ENCODE measurements at regions not wholly inside any gene's neighbourhood (a gene's known extent, or its start where the extent isn't known, plus 50 kb on each side); places are given as distances from the start of the nearest gene placed in this dataset.

- Histone ChIP-seq H2BK15ac (ENCODE audit: low read depth, poor library complexity, severe bottlenecking) (no peak overlapping the region), H3K27me3 (ENCODE audit: control insufficient read depth in 1 of 2, insufficient read depth in 1 of 2, low read length in 2 of 2) (no peaks in the 10 kb centered on the region), H3K14ac (ENCODE audit: low read length in 2 of 2) (no peak overlapping the region), H4K91ac (ENCODE audit: low read length) (no peak overlapping the region), H2AFZ (ENCODE audit: low read depth, low read length) (no peak overlapping the region), H2BK12ac (ENCODE audit: low read length in 2 of 2) (no peak overlapping the region), H3K9me3 (ENCODE audit: control insufficient read depth, low read length) (no peaks in the 10 kb centered on the region), H3K4me3 (ENCODE audit: insufficient read depth in 1 of 2, low read depth in 1 of 2, low read length in 2 of 2) (no peak overlapping the region), H2BK120ac (ENCODE audit: low read depth, low read length) (no peak overlapping the region), H2AK5ac (ENCODE audit: low read length, severe bottlenecking) (no peak overlapping the region), H3K18ac (ENCODE audit: low read depth in 1 of 2, low read length in 2 of 2) (no peak overlapping the region), H3K79me1 (replicated peaks; ENCODE audit: low read length, poor library complexity, severe bottlenecking) (no peaks in the 10 kb centered on the region), H3K4ac (ENCODE audit: low read depth in 1 of 2, low read length in 2 of 2) (no peak overlapping the region), H2BK5ac (ENCODE audit: low read depth, low read length, poor library complexity, severe bottlenecking) (no peak overlapping the region), H3K27ac (ENCODE audit: low read length, poor library complexity, severe bottlenecking) (no peak overlapping the region), H3K36me3 (ENCODE audit: control insufficient read depth in 1 of 2, insufficient read depth in 2 of 2, low read depth in 1 of 2, low read length in 2 of 2) (no peaks in the 10 kb centered on the region), H3K4me1 (ENCODE audit: control insufficient read depth, insufficient read depth, low read depth, low read length) (no peaks in the 10 kb centered on the region), H4K8ac (ENCODE audit: low read length) (no peak overlapping the region), H3K9ac (ENCODE audit: low read length) (no peak overlapping the region), H3K4me2 (ENCODE audit: low read length, poor library complexity, severe bottlenecking) (no peak overlapping the region), H3K23ac (ENCODE audit: low read length in 2 of 2) (no peak overlapping the region)
- no peak for DNase-seq
- WGBS, result 71% methylated on average over 2 of the region's 2 CpGs
Observed at GRCh38 chr3:18224426-18224825, 200.7 kb downstream of the SATB1 start.

DNA sequence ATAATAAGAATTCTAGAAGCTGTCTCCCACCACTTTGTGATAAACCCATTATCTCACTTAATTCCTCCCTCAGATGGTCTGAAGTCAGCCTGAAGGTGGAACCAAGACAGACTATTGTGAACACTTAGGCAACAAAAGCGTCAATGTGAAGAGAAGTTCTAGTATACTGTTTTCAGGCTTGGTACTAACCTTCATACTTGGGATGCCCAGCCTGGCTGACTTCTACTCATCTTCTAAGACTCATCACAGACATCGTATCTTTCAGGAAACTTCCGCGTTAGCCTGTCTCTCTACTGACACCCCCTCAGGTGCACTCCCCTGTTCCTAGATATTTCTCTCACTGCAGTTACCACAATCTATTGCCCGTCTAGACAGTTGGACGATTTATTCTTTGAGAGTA, 201.2 kb downstream of the SATB1 start:
- no peak overlapping the region for H3K27ac ChIP-seq (ENCODE audit: low read length, poor library complexity, severe bottlenecking)
- DNase-seq, result no peak
- H3K18ac ChIP-seq (ENCODE audit: low read depth in 1 of 2, low read length in 2 of 2), result no peak overlapping the region
- no peak overlapping the region for H3K14ac ChIP-seq (ENCODE audit: low read length in 2 of 2)
- H3K4ac ChIP-seq (ENCODE audit: low read depth in 1 of 2, low read length in 2 of 2), result no peak overlapping the region
- H2BK12ac ChIP-seq (ENCODE audit: low read length in 2 of 2), result no peak overlapping the region
- H4K8ac ChIP-seq (ENCODE audit: low read length), result no peak overlapping the region
- no peak overlapping the region for H2AFZ ChIP-seq (ENCODE audit: low read depth, low read length)
- H3K9ac ChIP-seq (ENCODE audit: low read length), result no peak overlapping the region
- no peak overlapping the region for H3K4me3 ChIP-seq (ENCODE audit: insufficient read depth in 1 of 2, low read depth in 1 of 2, low read length in 2 of 2)
- no peaks in the 10 kb centered on the region for H3K27me3 ChIP-seq (ENCODE audit: control insufficient read depth in 1 of 2, insufficient read depth in 1 of 2, low read length in 2 of 2)
- no peak overlapping the region for H2BK120ac ChIP-seq (ENCODE audit: low read depth, low read length)
- H3K79me1 ChIP-seq (replicated peaks; ENCODE audit: low read length, poor library complexity, severe bottlenecking), result no peaks in the 10 kb centered on the region
- no peaks in the 10 kb centered on the region for H3K9me3 ChIP-seq (ENCODE audit: control insufficient read depth, low read length)
- no peak overlapping the region for H2BK15ac ChIP-seq (ENCODE audit: low read depth, poor library complexity, severe bottlenecking)
- H3K36me3 ChIP-seq (ENCODE audit: control insufficient read depth in 1 of 2, insufficient read depth in 2 of 2, low read depth in 1 of 2, low read length in 2 of 2), result no peaks in the 10 kb centered on the region
- no peak overlapping the region for H4K91ac ChIP-seq (ENCODE audit: low read length)
- no peak overlapping the region for H3K23ac ChIP-seq (ENCODE audit: low read length in 2 of 2)
- H3K4me1 ChIP-seq (ENCODE audit: control insufficient read depth, insufficient read depth, low read depth, low read length), result no peaks in the 10 kb centered on the region
- WGBS, result 95% methylated on average over 6 of the region's 6 CpGs
- no peak overlapping the region for H2BK5ac ChIP-seq (ENCODE audit: low read depth, low read length, poor library complexity, severe bottlenecking)
- no peak overlapping the region for H3K4me2 ChIP-seq (ENCODE audit: low read length, poor library complexity, severe bottlenecking)
- H2AK5ac ChIP-seq (ENCODE audit: low read length, severe bottlenecking), result no peak overlapping the region

- Histone ChIP-seq H3K14ac (ENCODE audit: low read length in 2 of 2) (no peak overlapping the region), H2AFZ (ENCODE audit: low read depth, low read length) (no peak overlapping the region), H4K91ac (ENCODE audit: low read length) (no peak overlapping the region), H3K4ac (ENCODE audit: low read depth in 1 of 2, low read length in 2 of 2) (no peak overlapping the region), H2BK120ac (ENCODE audit: low read depth, low read length) (no peak overlapping the region), H3K4me2 (ENCODE audit: low read length, poor library complexity, severe bottlenecking) (no peak overlapping the region), H3K79me1 (replicated peaks; ENCODE audit: low read length, poor library complexity, severe bottlenecking) (no peaks in the 10 kb centered on the region), H2BK5ac (ENCODE audit: low read depth, low read length, poor library complexity, severe bottlenecking) (no peak overlapping the region), H3K4me3 (ENCODE audit: insufficient read depth in 1 of 2, low read depth in 1 of 2, low read length in 2 of 2) (no peak overlapping the region), H3K4me1 (ENCODE audit: control insufficient read depth, insufficient read depth, low read depth, low read length) (no peaks in the 10 kb centered on the region), H2BK12ac (ENCODE audit: low read length in 2 of 2) (no peak overlapping the region), H3K23ac (ENCODE audit: low read length in 2 of 2) (no peak overlapping the region), H3K9me3 (ENCODE audit: control insufficient read depth, low read length) (no peaks in the 10 kb centered on the region), H3K9ac (ENCODE audit: low read length) (no peak overlapping the region), H2BK15ac (ENCODE audit: low read depth, poor library complexity, severe bottlenecking) (no peak overlapping the region), H4K8ac (ENCODE audit: low read length) (no peak overlapping the region), H3K18ac (ENCODE audit: low read depth in 1 of 2, low read length in 2 of 2) (no peak overlapping the region), H3K27me3 (ENCODE audit: control insufficient read depth in 1 of 2, insufficient read depth in 1 of 2, low read length in 2 of 2) (no peaks in the 10 kb centered on the region), H3K27ac (ENCODE audit: low read length, poor library complexity, severe bottlenecking) (no peak overlapping the region), H3K36me3 (ENCODE audit: control insufficient read depth in 1 of 2, insufficient read depth in 2 of 2, low read depth in 1 of 2, low read length in 2 of 2) (no peaks in the 10 kb centered on the region), H2AK5ac (ENCODE audit: low read length, severe bottlenecking) (no peak overlapping the region)
- no peak for DNase-seq
- WGBS, result 33% methylated on average over 2 of the region's 2 CpGs
Observed at GRCh38 chr3:18223571-18223970, 201.6 kb downstream of the SATB1 start.

GRCh38 chr3:18222686-18223085, 202.5 kb downstream of the SATB1 start:
- Histone ChIP-seq H3K4me3 (ENCODE audit: insufficient read depth in 1 of 2, low read depth in 1 of 2, low read length in 2 of 2) (no peak overlapping the region), H3K9me3 (ENCODE audit: control insufficient read depth, low read length) (no peaks in the 10 kb centered on the region), H4K8ac (ENCODE audit: low read length) (no peak overlapping the region), H2BK15ac (ENCODE audit: low read depth, poor library complexity, severe bottlenecking) (no peak overlapping the region), H2AK5ac (ENCODE audit: low read length, severe bottlenecking) (no peak overlapping the region), H2BK5ac (ENCODE audit: low read depth, low read length, poor library complexity, severe bottlenecking) (no peak overlapping the region), H3K36me3 (ENCODE audit: control insufficient read depth in 1 of 2, insufficient read depth in 2 of 2, low read depth in 1 of 2, low read length in 2 of 2) (no peaks in the 10 kb centered on the region), H2BK120ac (ENCODE audit: low read depth, low read length) (no peak overlapping the region), H3K4me2 (ENCODE audit: low read length, poor library complexity, severe bottlenecking) (no peak overlapping the region), H3K23ac (ENCODE audit: low read length in 2 of 2) (no peak overlapping the region), H3K18ac (ENCODE audit: low read depth in 1 of 2, low read length in 2 of 2) (no peak overlapping the region), H3K27ac (ENCODE audit: low read length, poor library complexity, severe bottlenecking) (no peak overlapping the region), H2AFZ (ENCODE audit: low read depth, low read length) (no peak overlapping the region), H3K4me1 (ENCODE audit: control insufficient read depth, insufficient read depth, low read depth, low read length) (no peaks in the 10 kb centered on the region), H3K4ac (ENCODE audit: low read depth in 1 of 2, low read length in 2 of 2) (no peak overlapping the region), H3K9ac (ENCODE audit: low read length) (no peak overlapping the region), H4K91ac (ENCODE audit: low read length) (no peak overlapping the region), H3K79me1 (replicated peaks; ENCODE audit: low read length, poor library complexity, severe bottlenecking) (no peaks in the 10 kb centered on the region), H3K14ac (ENCODE audit: low read length in 2 of 2) (no peak overlapping the region), H3K27me3 (ENCODE audit: control insufficient read depth in 1 of 2, insufficient read depth in 1 of 2, low read length in 2 of 2) (no peaks in the 10 kb centered on the region), H2BK12ac (ENCODE audit: low read length in 2 of 2) (no peak overlapping the region)
- 48% methylated on average over 4 of the region's 4 CpGs for WGBS
- no peak for DNase-seq

Data from mesenchymal stem cell (in vitro differentiated cells and primary cell).